ENCODE measurements at regions not wholly inside any gene's neighbourhood (a gene's known extent, or its start where the extent isn't known, plus 50 kb on each side); places are given as distances from the start of the nearest gene placed in this dataset.

- DNase-seq = no peak
- intact Hi-C loops (cut with micrococcal nuclease) = no loop called here
- H3K4me1 Mint-ChIP-seq (ENCODE audit: low read depth) = peaks cover 27% of the 10 kb centered on the region
- no peak for ATAC-seq
- H3K9me3 Mint-ChIP-seq = peaks cover 2% of the 10 kb centered on the region
- CTCF ChIA-PET = no interaction called here
- POLR2A ChIA-PET = interaction anchor here (0.6 kb wide), 1 partner anchor 8 kb away, joined by 4 read pairs; no protein-coding TSS in a partner anchor
- peaks cover 4% of the 10 kb centered on the region for H3K27me3 Mint-ChIP-seq
- H3K36me3 Mint-ChIP-seq (ENCODE audit: low read depth) = peaks cover 2% of the 10 kb centered on the region
- H3K27ac Mint-ChIP-seq = peak overlapping the region; percentile 49
- TF ChIP-seq CTCF (IDR thresholded peaks at IDR 0.05) = no peak
- no peak overlapping the region for H3K4me3 Mint-ChIP-seq
Observed at GRCh38 chr1:199040076-199040905, 401.5 kb downstream of the PTPRC start.

DNA sequence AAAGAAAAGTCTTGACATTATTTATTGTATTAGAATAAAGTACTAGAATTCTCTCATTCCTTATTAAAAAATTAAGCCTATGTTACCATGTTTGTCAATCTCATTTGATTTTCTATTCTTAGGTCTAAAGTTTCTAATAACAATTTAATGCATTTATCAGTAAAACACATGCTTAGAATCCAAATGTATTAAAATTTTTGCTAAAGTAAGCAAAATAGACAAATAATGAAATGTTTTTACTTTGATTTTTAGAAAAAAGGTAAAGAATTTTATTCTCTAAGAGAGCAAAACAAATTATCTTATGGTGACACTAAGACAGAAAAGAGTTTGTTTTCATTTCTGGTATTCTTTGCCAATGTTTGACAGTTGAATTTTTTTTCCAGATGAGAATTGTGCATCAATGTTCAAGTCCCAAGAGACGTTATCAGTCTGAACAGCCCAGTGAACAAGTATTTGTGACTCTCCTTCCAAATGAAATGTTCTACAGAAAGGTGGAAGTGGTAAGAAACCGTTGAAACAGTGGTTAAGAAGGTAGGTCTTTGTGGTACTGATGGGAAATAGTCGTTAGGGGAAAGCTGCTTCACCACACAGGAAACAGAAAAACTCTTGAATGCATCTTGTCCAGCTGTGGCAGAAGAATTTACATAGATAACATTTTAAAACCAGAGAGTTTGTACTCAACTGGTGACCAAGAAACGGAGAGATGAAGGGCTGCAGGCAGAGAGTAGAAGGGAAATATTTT, 402.5 kb downstream of the PTPRC start:
- Mint-ChIP-seq H3K9me3 (peaks cover 2% of the 10 kb centered on the region), H3K4me3 (peak overlapping the region; percentile 20), H3K36me3 (ENCODE audit: low read depth) (peaks cover 2% of the 10 kb centered on the region), H3K4me1 (ENCODE audit: low read depth) (peaks cover 27% of the 10 kb centered on the region), H3K27ac (peak overlapping the region; percentile 75), H3K27me3 (peaks cover 4% of the 10 kb centered on the region)
- ChIA-PET POLR2A (no interaction called here), CTCF (interaction anchor here (0.9 kb wide), 1 partner anchor 14 kb away, joined by 3 read pairs; no protein-coding TSS in a partner anchor)
- TF ChIP-seq CTCF (IDR thresholded peaks at IDR 0.05) = no peak
- peak; percentile 48 for DNase-seq
- ATAC-seq = peak; percentile 83
- intact Hi-C loops (cut with micrococcal nuclease) = no loop called here

GRCh38 chr1:199042193-199042592, 403.4 kb downstream of the PTPRC start:
- no peak for TF ChIP-seq CTCF (IDR thresholded peaks at IDR 0.05)
- intact Hi-C loops (cut with micrococcal nuclease) = no loop called here
- Mint-ChIP-seq H3K4me1 (ENCODE audit: low read depth) (peaks cover 27% of the 10 kb centered on the region), H3K36me3 (ENCODE audit: low read depth) (peaks cover 4% of the 10 kb centered on the region), H3K4me3 (no peak overlapping the region), H3K27me3 (peaks cover 4% of the 10 kb centered on the region), H3K27ac (no peak overlapping the region), H3K9me3 (peaks cover 2% of the 10 kb centered on the region)
- DNase-seq (no peak), ATAC-seq (no peak)
- ChIA-PET POLR2A (no interaction called here), CTCF (interaction anchor here (0.9 kb wide), 1 partner anchor 13 kb away, joined by 3 read pairs; no protein-coding TSS in a partner anchor)

GRCh38 chr1:199044191-199044590, 405.4 kb downstream of the PTPRC start:
- Mint-ChIP-seq H3K27me3 (peaks cover 4% of the 10 kb centered on the region), H3K27ac (no peak overlapping the region), H3K4me1 (ENCODE audit: low read depth) (peaks cover 27% of the 10 kb centered on the region), H3K4me3 (no peak overlapping the region), H3K9me3 (peaks cover 15% of the 10 kb centered on the region), H3K36me3 (ENCODE audit: low read depth) (peaks cover 10% of the 10 kb centered on the region)
- ATAC-seq (no peak), DNase-seq (no peak)
- intact Hi-C loops (cut with micrococcal nuclease) = no loop called here
- POLR2A ChIA-PET = no interaction called here
- no peak for TF ChIP-seq CTCF (IDR thresholded peaks at IDR 0.05)
- CTCF ChIA-PET = interaction anchor here (1.5 kb wide), 1 partner anchor 69 kb away, joined by 5 read pairs; no protein-coding TSS in a partner anchor

- Mint-ChIP-seq H3K27ac (no peak overlapping the region), H3K9me3 (peaks cover 33% of the 10 kb centered on the region), H3K4me1 (ENCODE audit: low read depth) (peaks cover 10% of the 10 kb centered on the region), H3K36me3 (ENCODE audit: low read depth) (peaks cover 15% of the 10 kb centered on the region), H3K4me3 (no peak overlapping the region), H3K27me3 (peaks cover 3% of the 10 kb centered on the region)
- DNase-seq (no peak), ATAC-seq (peak; percentile 24)
- no peak for TF ChIP-seq CTCF (IDR thresholded peaks at IDR 0.05)
- POLR2A ChIA-PET = no interaction called here
- intact Hi-C loops (cut with micrococcal nuclease) = no loop called here
- CTCF ChIA-PET = no interaction called here
Observed at GRCh38 chr1:199046618-199047017, 407.8 kb downstream of the PTPRC start.

Data from activated CD8-positive, alpha-beta T cell treated with anti-CD3 and anti-CD28 coated beads for 36 hours (primary cell).